KMS-11 (cell line): ENCODE measurements at regions not wholly inside any gene's neighbourhood (a gene's known extent, or its start where the extent isn't known, plus 50 kb on each side); places are given as distances from the start of the nearest gene placed in this dataset.

Experiments
- H2AFZ ChIP-seq: fragments of 200-600 bp; sonication (generic); 2 replicates; pipeline ENCODE4 v1.6.1; 2016; ENCODE audit warnings: antibody characterized with exemption, mixed run types, low read depth
- H3K27ac ChIP-seq: fragments of 200-600 bp; sonication (generic); 2 replicates; pipeline ENCODE4 v1.6.1; 2016; ENCODE audit warnings: mild to moderate bottlenecking, mixed run types
- H3K27me3 ChIP-seq: fragments of 200-600 bp; sonication (generic); 2 replicates; pipeline ENCODE4 v1.6.1; 2017; ENCODE audit warnings: mild to moderate bottlenecking, low read depth, mixed run types, moderate library complexity; ENCODE audit not compliant: insufficient read depth
- H3K36me3 ChIP-seq: fragments of 200-600 bp; sonication (generic); 2 replicates; pipeline ENCODE4 v1.6.1; 2017; ENCODE audit warnings: mild to moderate bottlenecking, mixed run types; ENCODE audit not compliant: insufficient read depth
- H3K4me1 ChIP-seq: fragments of 200-600 bp; sonication (generic); 2 replicates; pipeline ENCODE4 v1.6.1; 2016; ENCODE audit warnings: mild to moderate bottlenecking, low read depth, mixed run types; ENCODE audit not compliant: poor library complexity, severe bottlenecking
- H3K4me2 ChIP-seq: fragments of 200-600 bp; sonication (generic); 2 replicates; pipeline ENCODE4 v1.7.0; 2016; ENCODE audit warnings: mild to moderate bottlenecking, mixed run types
- H3K4me3 ChIP-seq: fragments of 200-600 bp; sonication (generic); IDR thresholded peaks from 2 replicates; pipeline ENCODE4 v1.6.1; 2017; ENCODE audit warnings: low read depth, low read length, mixed read lengths; ENCODE audit not compliant: insufficient read depth
- H3K79me2 ChIP-seq: fragments of 200-600 bp; sonication (generic); 2 replicates; pipeline ENCODE4 v1.6.1; 2016; ENCODE audit warnings: low read depth, mixed run types; ENCODE audit not compliant: insufficient read depth
- H3K9ac ChIP-seq: fragments of 200-600 bp; sonication (generic); 2 replicates; pipeline ENCODE4 v1.6.1; 2016; ENCODE audit warnings: mild to moderate bottlenecking, mixed run types
- H4K20me1 ChIP-seq: fragments of 200-600 bp; sonication (generic); 2 replicates; pipeline ENCODE4 v1.6.1; 2016; ENCODE audit warnings: mild to moderate bottlenecking, mixed run types; ENCODE audit not compliant: insufficient read depth
- CTCF ChIP-seq: fragments of 200-600 bp; sonication (generic); conservative IDR thresholded peaks from 2 replicates; pipeline ENCODE4 v1.6.1; 2017; ENCODE audit warnings: low read depth, mild to moderate bottlenecking, antibody characterized with exemption, low read length, moderate library complexity, mixed read lengths

GRCh38 chr2:156064540-156064939 lies 268.0 kb downstream of the NR4A2 start:
- H3K79me2 ChIP-seq, result no peaks in the 10 kb centered on the region
- H3K4me1 ChIP-seq, result no peaks in the 10 kb centered on the region
- H3K4me2 ChIP-seq, result no peak overlapping the region
- no peaks in the 10 kb centered on the region for H4K20me1 ChIP-seq
- no peak overlapping the region for H2AFZ ChIP-seq
- no peaks in the 10 kb centered on the region for H3K36me3 ChIP-seq
- H3K27ac ChIP-seq, result no peak overlapping the region
- H3K27me3 ChIP-seq, result no peaks in the 10 kb centered on the region
- no peak overlapping the region for H3K4me3 ChIP-seq
- no peak overlapping the region for H3K9ac ChIP-seq
- TF ChIP-seq CTCF, result no peak

- Histone ChIP-seq H3K4me1 (no peaks in the 10 kb centered on the region), H2AFZ (no peak overlapping the region), H3K27ac (no peak overlapping the region), H3K9ac (no peak overlapping the region), H3K27me3 (no peaks in the 10 kb centered on the region), H3K36me3 (no peaks in the 10 kb centered on the region), H3K4me2 (no peak overlapping the region), H3K79me2 (no peaks in the 10 kb centered on the region), H3K4me3 (no peak overlapping the region), H4K20me1 (no peaks in the 10 kb centered on the region)
- no peak for TF ChIP-seq CTCF
Measured at GRCh38 chr2:156057647-156058046, 274.9 kb downstream of the NR4A2 start.

GRCh38 chr2:156054983-156055382 lies 277.5 kb downstream of the NR4A2 start:
- Histone ChIP-seq H4K20me1 (no peaks in the 10 kb centered on the region), H3K27ac (no peak overlapping the region), H3K27me3 (no peaks in the 10 kb centered on the region), H3K36me3 (no peaks in the 10 kb centered on the region), H3K4me1 (no peaks in the 10 kb centered on the region), H2AFZ (no peak overlapping the region), H3K4me2 (no peak overlapping the region), H3K9ac (no peak overlapping the region), H3K4me3 (no peak overlapping the region), H3K79me2 (no peaks in the 10 kb centered on the region)
- no peak for TF ChIP-seq CTCF

GRCh38 chr2:156046900-156047299 lies 285.6 kb downstream of the NR4A2 start:
- H3K27ac ChIP-seq, result no peak overlapping the region
- no peak overlapping the region for H3K4me2 ChIP-seq
- no peaks in the 10 kb centered on the region for H3K36me3 ChIP-seq
- no peak overlapping the region for H3K4me3 ChIP-seq
- no peak for TF ChIP-seq CTCF
- H3K79me2 ChIP-seq, result no peaks in the 10 kb centered on the region
- no peaks in the 10 kb centered on the region for H3K27me3 ChIP-seq
- H2AFZ ChIP-seq, result no peak overlapping the region
- no peak overlapping the region for H3K9ac ChIP-seq
- H3K4me1 ChIP-seq, result no peaks in the 10 kb centered on the region
- no peaks in the 10 kb centered on the region for H4K20me1 ChIP-seq

- no peak overlapping the region for H3K27ac ChIP-seq
- H2AFZ ChIP-seq, result no peak overlapping the region
- no peaks in the 10 kb centered on the region for H3K27me3 ChIP-seq
- H3K9ac ChIP-seq, result no peak overlapping the region
- TF ChIP-seq CTCF, result no peak
- H3K36me3 ChIP-seq, result no peaks in the 10 kb centered on the region
- no peaks in the 10 kb centered on the region for H4K20me1 ChIP-seq
- H3K4me1 ChIP-seq, result no peaks in the 10 kb centered on the region
- no peak overlapping the region for H3K4me3 ChIP-seq
- H3K79me2 ChIP-seq, result no peaks in the 10 kb centered on the region
- no peak overlapping the region for H3K4me2 ChIP-seq
Measured at GRCh38 chr2:156042895-156043294, 289.6 kb downstream of the NR4A2 start.
